Activated T-cell treated with anti-CD3 and anti-CD28 coated beads, Interleukin-2, amount 50 U/mL, for 24 hours (primary cell): ENCODE measurements at regions not wholly inside any gene's neighbourhood (a gene's known extent, or its start where the extent isn't known, plus 50 kb on each side); places are given as distances from the start of the nearest gene placed in this dataset.
"Not testable (repeated sequence)": the region's sequence is repeated elsewhere in the genome, so short reads cannot be mapped to it uniquely, and the experiment has no call there.

Experiments
- DNase-seq: peaks from one replicate; pipeline ENCODE4 v3.0.0-alpha.2; 2020
- H3K27ac Mint-ChIP-seq: 2 replicates; pipeline ENCODE4 v1.8.0; 2020; ENCODE audit warnings: mild to moderate bottlenecking, mixed read lengths
- H3K27me3 Mint-ChIP-seq: 2 replicates; pipeline ENCODE4 v1.8.0; 2020; ENCODE audit warnings: mixed read lengths
- H3K36me3 Mint-ChIP-seq: 2 replicates; pipeline ENCODE4 v1.8.0; 2020; ENCODE audit warnings: low read depth, mixed read lengths
- H3K4me1 Mint-ChIP-seq: 2 replicates; pipeline ENCODE4 v1.8.0; 2020; ENCODE audit warnings: low read depth, mixed read lengths
- H3K4me3 Mint-ChIP-seq: 2 replicates; pipeline ENCODE4 v1.8.0; 2020; ENCODE audit warnings: mild to moderate bottlenecking, moderate library complexity, mixed read lengths
- H3K9me3 Mint-ChIP-seq: 2 replicates; pipeline ENCODE4 v1.8.0; 2020; ENCODE audit warnings: mixed read lengths

DNA sequence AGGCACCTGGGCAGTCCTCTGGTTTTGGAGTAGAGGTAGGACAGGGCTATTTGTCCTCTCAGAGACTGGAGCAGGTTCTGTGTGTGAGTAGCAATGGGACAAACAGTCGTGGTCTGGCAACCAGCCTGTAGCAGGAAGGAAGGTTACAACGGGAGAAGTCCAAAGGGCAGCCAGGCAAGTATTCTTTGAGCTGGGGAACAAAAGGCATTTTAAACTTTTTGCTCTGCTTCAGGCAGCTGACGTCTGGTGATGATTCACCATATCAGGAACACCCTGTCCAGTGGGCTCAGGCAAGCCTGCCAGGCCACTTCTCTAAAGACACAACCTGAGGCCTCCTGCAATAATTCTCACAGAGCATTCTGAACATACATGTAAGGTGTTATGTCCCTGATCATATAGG is 215.8 kb downstream of the FAM72C start:
- not testable (repeated sequence) for H3K4me1 Mint-ChIP-seq, H3K9me3 Mint-ChIP-seq, H3K36me3 Mint-ChIP-seq, DNase-seq, H3K4me3 Mint-ChIP-seq, H3K27ac Mint-ChIP-seq
- peaks cover 14% of the 10 kb centered on the region for H3K27me3 Mint-ChIP-seq

DNA sequence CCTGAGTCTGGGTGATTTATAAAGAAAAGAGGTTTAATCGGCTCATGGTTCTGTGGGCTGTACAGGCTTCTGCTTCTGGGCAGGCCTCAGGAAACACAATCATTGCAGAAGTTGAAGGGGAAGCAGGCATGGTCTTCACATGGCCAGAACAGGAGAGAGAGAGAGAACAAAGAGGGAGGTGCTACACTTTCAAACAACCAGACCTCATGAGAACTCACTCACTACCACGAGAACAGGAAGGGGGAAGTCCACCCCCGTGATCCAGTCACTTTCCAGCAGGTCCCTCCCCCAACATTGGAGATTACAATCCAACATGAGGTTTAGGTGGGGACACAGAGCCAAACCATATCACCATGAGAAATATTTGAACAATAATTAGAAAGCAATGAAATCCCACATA is 222.9 kb downstream of the FAM72C start:
- no peaks in the 10 kb centered on the region for H3K4me1 Mint-ChIP-seq
- H3K9me3 Mint-ChIP-seq: no peaks in the 10 kb centered on the region
- no peak for DNase-seq
- H3K36me3 Mint-ChIP-seq: no peaks in the 10 kb centered on the region
- H3K4me3 Mint-ChIP-seq: no peak overlapping the region
- H3K27me3 Mint-ChIP-seq: peaks cover 18% of the 10 kb centered on the region
- H3K27ac Mint-ChIP-seq: no peak overlapping the region

GRCh38 chr1:143736562-143736961 is 235.2 kb downstream of the FAM72C start:
- H3K27ac Mint-ChIP-seq: no peak overlapping the region
- peaks cover 5% of the 10 kb centered on the region for H3K9me3 Mint-ChIP-seq
- H3K36me3 Mint-ChIP-seq: no peaks in the 10 kb centered on the region
- no peak overlapping the region for H3K4me3 Mint-ChIP-seq
- H3K27me3 Mint-ChIP-seq: peaks cover 50% of the 10 kb centered on the region
- no peaks in the 10 kb centered on the region for H3K4me1 Mint-ChIP-seq
- no peak for DNase-seq

GRCh38 chr1:143735764-143736461 is 235.9 kb downstream of the FAM72C start:
- peaks cover 7% of the 10 kb centered on the region for H3K9me3 Mint-ChIP-seq
- no peak overlapping the region for H3K27ac Mint-ChIP-seq
- H3K4me3 Mint-ChIP-seq: no peak overlapping the region
- DNase-seq: no peak
- H3K4me1 Mint-ChIP-seq: no peaks in the 10 kb centered on the region
- H3K36me3 Mint-ChIP-seq: no peaks in the 10 kb centered on the region
- H3K27me3 Mint-ChIP-seq: peaks cover 56% of the 10 kb centered on the region

- DNase-seq, H3K4me3 Mint-ChIP-seq, H3K36me3 Mint-ChIP-seq, H3K4me1 Mint-ChIP-seq, H3K9me3 Mint-ChIP-seq, H3K27ac Mint-ChIP-seq: not testable (repeated sequence)
- peaks cover 61% of the 10 kb centered on the region for H3K27me3 Mint-ChIP-seq
Observed at GRCh38 chr1:143734261-143734660, 237.5 kb downstream of the FAM72C start.

- not testable (repeated sequence) for H3K36me3 Mint-ChIP-seq, DNase-seq, H3K4me3 Mint-ChIP-seq, H3K27ac Mint-ChIP-seq, H3K9me3 Mint-ChIP-seq, H3K4me1 Mint-ChIP-seq
- H3K27me3 Mint-ChIP-seq: peaks cover 62% of the 10 kb centered on the region
Observed at GRCh38 chr1:143730890-143731289, 240.9 kb downstream of the FAM72C start.

GRCh38 chr1:143729449-143730111 is 242.2 kb downstream of the FAM72C start:
- H3K27me3 Mint-ChIP-seq: peaks cover 58% of the 10 kb centered on the region
- peak; percentile 48 for DNase-seq
- H3K4me3 Mint-ChIP-seq: not testable (repeated sequence)

DNA sequence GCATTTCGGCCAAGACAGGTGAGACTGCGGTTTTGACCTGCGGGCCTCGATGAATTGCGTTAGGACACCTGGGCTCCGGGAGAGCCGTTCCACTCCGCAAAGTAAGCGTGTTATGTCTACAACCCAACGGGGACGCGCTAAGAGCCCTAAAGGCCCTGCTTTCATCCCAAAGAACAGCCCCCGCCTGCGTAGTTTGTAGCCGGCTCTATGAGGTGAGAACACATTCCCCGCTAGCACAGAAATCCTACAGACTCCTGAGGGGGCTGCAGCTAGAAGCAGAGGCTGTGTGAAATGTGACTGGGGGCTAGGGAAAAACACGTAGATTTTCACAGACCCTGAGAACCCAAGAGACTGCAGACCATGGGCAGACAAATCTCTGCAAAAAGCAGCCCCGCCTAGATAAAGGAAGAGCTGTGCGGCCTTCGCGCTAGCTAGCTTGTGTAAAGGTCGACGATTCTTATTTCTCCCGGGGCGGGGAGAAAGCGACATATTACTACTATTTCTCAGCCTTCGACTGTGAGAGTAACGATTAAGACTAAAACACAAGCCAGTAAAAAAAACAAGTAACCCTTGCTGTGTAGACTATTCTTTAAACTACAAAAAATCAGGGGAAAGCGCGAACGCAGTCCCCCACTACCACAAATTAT is 242.9 kb downstream of the FAM72C start:
- DNase-seq, H3K4me3 Mint-ChIP-seq, H3K4me1 Mint-ChIP-seq, H3K27ac Mint-ChIP-seq, H3K9me3 Mint-ChIP-seq, H3K36me3 Mint-ChIP-seq: not testable (repeated sequence)
- peaks cover 56% of the 10 kb centered on the region for H3K27me3 Mint-ChIP-seq

More at GRCh38 chr1:143729449-143730111, 242.2 kb downstream of the FAM72C start:
- H3K4me1 Mint-ChIP-seq, H3K36me3 Mint-ChIP-seq, H3K9me3 Mint-ChIP-seq: not testable (repeated sequence)
- H3K27ac Mint-ChIP-seq: peak overlapping the region; percentile 90

DNA sequence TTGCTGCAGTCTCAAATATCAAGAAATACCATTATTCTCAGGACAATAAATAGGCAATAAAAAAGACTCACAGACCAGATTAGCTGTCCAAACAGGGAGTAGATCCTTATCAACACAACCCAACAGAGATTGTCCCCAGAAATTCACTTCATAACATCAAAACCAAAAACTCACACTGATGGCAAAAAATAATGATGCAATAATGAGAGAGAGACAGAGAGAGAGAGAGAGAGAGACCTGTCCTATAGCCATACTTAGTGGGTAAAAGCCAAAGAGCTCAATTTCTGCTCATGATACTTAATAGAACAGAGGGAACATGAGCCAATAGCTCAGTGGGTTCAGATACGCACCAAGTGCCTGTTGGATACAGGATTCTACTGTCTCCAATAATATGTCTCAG is 244.5 kb downstream of the FAM72C start:
- no peak for DNase-seq
- no peak overlapping the region for H3K4me3 Mint-ChIP-seq
- no peaks in the 10 kb centered on the region for H3K36me3 Mint-ChIP-seq
- peaks cover 52% of the 10 kb centered on the region for H3K27me3 Mint-ChIP-seq
- H3K4me1 Mint-ChIP-seq: no peaks in the 10 kb centered on the region
- H3K27ac Mint-ChIP-seq: no peak overlapping the region
- peaks cover 7% of the 10 kb centered on the region for H3K9me3 Mint-ChIP-seq

GRCh38 chr1:143721024-143721373 is 250.8 kb downstream of the FAM72C start:
- Mint-ChIP-seq H3K4me1 (peaks cover 7% of the 10 kb centered on the region), H3K36me3 (no peaks in the 10 kb centered on the region), H3K27me3 (peaks cover 73% of the 10 kb centered on the region), H3K27ac (no peak overlapping the region), H3K4me3 (no peak overlapping the region), H3K9me3 (no peaks in the 10 kb centered on the region)
- DNase-seq: no peak

GRCh38 chr1:143720087-143721023 is 251.4 kb downstream of the FAM72C start:
- no peak for DNase-seq
- Mint-ChIP-seq H3K9me3 (no peaks in the 10 kb centered on the region), H3K4me1 (peaks cover 7% of the 10 kb centered on the region), H3K27ac (no peak overlapping the region), H3K36me3 (no peaks in the 10 kb centered on the region), H3K4me3 (no peak overlapping the region), H3K27me3 (peaks cover 75% of the 10 kb centered on the region)

- Mint-ChIP-seq H3K4me1 (peaks cover 7% of the 10 kb centered on the region), H3K36me3 (no peaks in the 10 kb centered on the region), H3K27me3 (peaks cover 67% of the 10 kb centered on the region), H3K4me3 (no peak overlapping the region), H3K9me3 (no peaks in the 10 kb centered on the region), H3K27ac (no peak overlapping the region)
- no peak for DNase-seq
Observed at GRCh38 chr1:143718524-143718923, 253.3 kb downstream of the FAM72C start.

DNA sequence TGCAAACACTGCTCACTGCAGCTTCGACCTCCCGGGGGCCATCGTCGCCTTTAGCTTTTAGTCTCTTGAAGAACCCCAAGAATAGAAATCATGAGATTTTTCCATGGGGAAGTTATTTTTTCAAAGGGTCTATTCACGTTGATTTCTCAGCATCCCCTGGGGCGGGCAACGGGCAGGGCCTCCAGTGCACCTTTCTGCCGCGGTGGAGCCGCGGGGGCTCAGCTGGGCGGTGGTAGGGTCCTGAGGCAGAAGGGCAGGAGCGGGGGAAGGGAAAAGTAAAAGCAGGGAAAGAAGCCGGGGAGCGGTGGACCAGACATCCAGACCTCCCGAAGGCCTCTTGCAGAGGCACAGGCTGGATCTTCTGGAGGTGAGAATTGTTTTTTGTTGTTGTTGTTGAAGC is 253.8 kb downstream of the FAM72C start:
- Mint-ChIP-seq H3K27ac (no peak overlapping the region), H3K4me3 (no peak overlapping the region), H3K36me3 (no peaks in the 10 kb centered on the region), H3K4me1 (peaks cover 7% of the 10 kb centered on the region), H3K9me3 (no peaks in the 10 kb centered on the region), H3K27me3 (peaks cover 66% of the 10 kb centered on the region)
- DNase-seq: no peak

GRCh38 chr1:143717434-143717833 is 254.4 kb downstream of the FAM72C start:
- peaks cover 62% of the 10 kb centered on the region for H3K27me3 Mint-ChIP-seq
- no peak overlapping the region for H3K4me3 Mint-ChIP-seq
- no peaks in the 10 kb centered on the region for H3K36me3 Mint-ChIP-seq
- no peak overlapping the region for H3K27ac Mint-ChIP-seq
- no peak for DNase-seq
- H3K4me1 Mint-ChIP-seq: peaks cover 7% of the 10 kb centered on the region
- no peaks in the 10 kb centered on the region for H3K9me3 Mint-ChIP-seq
